ENCODE measurements at regions not wholly inside any gene's neighbourhood (a gene's known extent, or its start where the extent isn't known, plus 50 kb on each side); places are given as distances from the start of the nearest gene placed in this dataset.
"Not testable (repeated sequence)": the region's sequence is repeated elsewhere in the genome, so short reads cannot be mapped to it uniquely, and the experiment has no call there.

DNA sequence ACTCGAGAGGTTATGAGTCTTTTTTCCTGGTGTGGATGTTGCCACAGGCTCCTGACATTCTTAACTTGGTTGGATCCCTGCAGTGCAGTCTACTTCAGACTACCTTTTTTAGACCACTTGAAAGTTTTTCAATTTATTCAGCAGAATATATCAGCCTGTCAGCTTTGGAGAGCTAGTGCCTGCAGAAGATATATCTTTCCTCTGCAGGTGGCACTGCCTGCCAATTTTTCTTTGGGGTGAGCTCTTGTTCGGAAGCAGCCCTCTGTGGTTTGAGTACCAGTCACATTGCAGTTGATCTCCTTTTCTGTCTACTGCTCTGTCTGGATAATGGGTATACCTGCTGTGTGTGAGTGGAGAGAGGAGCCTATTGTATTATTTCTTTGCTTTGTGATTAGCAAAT lies 730.4 kb downstream of the PRIM2 start:
- not testable (repeated sequence) for TF ChIP-seq EZH2 (IDR thresholded peaks at IDR 0.05; ENCODE audit: insufficient read depth, poor library complexity, severe bottlenecking); EZH2phosphoT487 (IDR thresholded peaks at IDR 0.05; ENCODE audit: insufficient read depth, low read depth)
